Rectal smooth muscle tissue (tissue), 1 donor: ENCODE measurements at regions not wholly inside any gene's neighbourhood (a gene's known extent, or its start where the extent isn't known, plus 50 kb on each side); places are given as distances from the start of the nearest gene placed in this dataset.
"Not testable (repeated sequence)": the region's sequence is repeated elsewhere in the genome, so short reads cannot be mapped to it uniquely, and the experiment has no call there.

Experiments used
- H3K27ac ChIP-seq: one replicate; pipeline ENCODE4 v1.7.0; 2013; ENCODE audit warnings: low read depth, low read length, inconsistent platforms
- H3K27me3 ChIP-seq: one replicate; pipeline ENCODE4 v1.7.0; 2013; ENCODE audit warnings: low read length; ENCODE audit not compliant: control insufficient read depth, insufficient read depth
- H3K36me3 ChIP-seq: one replicate; pipeline ENCODE4 v1.7.0; 2013; ENCODE audit warnings: low read length; ENCODE audit not compliant: control insufficient read depth, insufficient read depth
- H3K4me1 ChIP-seq: one replicate; pipeline ENCODE4 v1.7.0; 2013; ENCODE audit warnings: low read length; ENCODE audit not compliant: control insufficient read depth, insufficient read depth
- H3K4me3 ChIP-seq: one replicate; pipeline ENCODE4 v1.7.0; 2013; ENCODE audit warnings: low read length
- H3K9ac ChIP-seq: one replicate; pipeline ENCODE4 v1.7.0; 2013; ENCODE audit warnings: low read length

DNA sequence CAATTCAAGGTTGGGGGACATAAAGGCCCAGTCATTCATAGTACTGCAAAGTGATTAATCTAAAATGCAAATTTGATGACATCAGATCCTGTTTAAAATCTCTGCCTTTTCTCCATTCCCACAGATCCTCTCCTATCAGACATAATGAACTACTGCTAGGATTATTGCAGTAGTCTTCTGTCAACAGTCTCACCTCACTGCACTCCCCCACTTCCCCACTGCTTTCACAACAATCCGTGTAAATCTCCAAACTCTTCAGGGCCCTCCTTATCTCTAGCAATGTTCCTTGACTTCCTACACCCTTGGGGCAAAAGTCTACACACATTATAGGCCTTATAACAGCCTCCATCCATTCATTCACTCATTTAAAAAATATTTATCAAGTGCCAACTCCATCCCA is 112.4 kb downstream of the KBTBD2 start:
- Histone ChIP-seq H3K4me3 (no peak overlapping the region), H3K36me3 (no peaks in the 10 kb centered on the region), H3K27me3 (no peaks in the 10 kb centered on the region), H3K27ac (no peak overlapping the region), H3K9ac (no peak overlapping the region), H3K4me1 (no peaks in the 10 kb centered on the region)

- H3K9ac ChIP-seq, H3K36me3 ChIP-seq, H3K4me3 ChIP-seq, H3K27me3 ChIP-seq, H3K27ac ChIP-seq, H3K4me1 ChIP-seq: not testable (repeated sequence)
Observed at GRCh38 chr7:32777041-32777666, 114.4 kb downstream of the KBTBD2 start.

DNA sequence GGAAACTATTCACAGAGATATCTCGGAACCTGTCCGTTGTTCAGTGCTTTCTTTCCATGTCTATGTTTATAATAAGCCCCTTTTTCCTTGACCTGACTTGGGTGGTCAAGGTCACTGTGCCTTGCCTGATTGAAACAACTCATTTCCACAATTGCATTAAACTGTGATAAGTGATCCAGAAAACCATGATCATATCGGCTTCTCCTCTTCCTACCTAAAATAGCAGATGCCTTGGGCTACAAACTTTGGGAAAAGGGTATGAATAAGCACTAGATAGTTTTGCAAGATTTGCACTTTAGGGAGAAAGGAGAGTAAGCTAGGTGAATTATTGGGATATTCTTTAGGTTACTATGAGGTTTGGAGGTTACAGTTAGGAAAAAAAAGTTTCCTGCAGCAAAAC is 115.2 kb downstream of the KBTBD2 start:
- not testable (repeated sequence) for H3K9ac ChIP-seq

GRCh38 chr7:32775809-32776208 is 115.8 kb downstream of the KBTBD2 start:
- H3K4me3 ChIP-seq, H3K27ac ChIP-seq: not testable (repeated sequence)

More for the DNA sequence above, 115.2 kb downstream of the KBTBD2 start:
- not testable (repeated sequence) for H3K27ac ChIP-seq, H3K4me1 ChIP-seq, H3K4me3 ChIP-seq, H3K27me3 ChIP-seq, H3K36me3 ChIP-seq

GRCh38 chr7:32774541-32774951 is 117.0 kb downstream of the KBTBD2 start:
- H3K27me3 ChIP-seq, result no peaks in the 10 kb centered on the region
- no peak overlapping the region for H3K27ac ChIP-seq

More at GRCh38 chr7:32775809-32776208, 115.8 kb downstream of the KBTBD2 start:
- H3K36me3 ChIP-seq, H3K9ac ChIP-seq, H3K4me1 ChIP-seq, H3K27me3 ChIP-seq: not testable (repeated sequence)

GRCh38 chr7:32768866-32769510 is 122.6 kb downstream of the KBTBD2 start:
- H3K9ac ChIP-seq, H3K27ac ChIP-seq, H3K27me3 ChIP-seq, H3K4me1 ChIP-seq, H3K36me3 ChIP-seq, H3K4me3 ChIP-seq: not testable (repeated sequence)

More at GRCh38 chr7:32774541-32774951, 117.0 kb downstream of the KBTBD2 start:
- Histone ChIP-seq H3K36me3 (no peaks in the 10 kb centered on the region), H3K9ac (no peak overlapping the region), H3K4me1 (no peaks in the 10 kb centered on the region), H3K4me3 (no peak overlapping the region)

- H3K27ac ChIP-seq, H3K4me1 ChIP-seq, H3K27me3 ChIP-seq, H3K36me3 ChIP-seq, H3K9ac ChIP-seq, H3K4me3 ChIP-seq: not testable (repeated sequence)
Observed at GRCh38 chr7:32768338-32768737, 123.2 kb downstream of the KBTBD2 start.

DNA sequence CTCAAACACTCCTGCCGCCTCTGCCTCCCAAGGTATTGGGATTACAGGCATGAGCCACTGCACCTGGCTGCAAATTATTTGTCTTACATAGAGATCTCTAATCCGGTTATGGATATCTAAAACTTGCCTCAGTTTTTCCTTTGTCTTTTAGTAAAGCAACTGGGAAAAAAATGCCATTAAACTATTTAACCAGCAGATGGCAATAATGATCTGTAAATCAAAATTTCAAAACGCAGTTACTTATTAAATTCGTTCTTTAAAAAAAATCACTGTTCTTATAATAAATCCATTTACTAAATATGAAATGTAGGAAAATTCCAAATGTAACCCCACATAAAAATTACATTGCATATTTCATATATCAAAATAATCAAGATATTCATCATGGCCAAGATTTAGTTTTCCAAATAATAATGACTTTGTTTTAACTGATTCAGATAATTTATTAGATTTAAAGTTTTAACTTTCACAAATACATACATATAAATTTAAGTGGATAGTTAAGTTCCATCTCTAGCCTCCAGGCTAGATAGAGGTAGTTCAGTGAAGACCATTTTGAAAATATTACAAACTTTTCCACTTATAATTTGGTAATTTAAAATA is 125.8 kb downstream of the KBTBD2 start:
- H3K9ac ChIP-seq, H3K36me3 ChIP-seq, H3K4me3 ChIP-seq, H3K4me1 ChIP-seq, H3K27me3 ChIP-seq, H3K27ac ChIP-seq: not testable (repeated sequence)

DNA sequence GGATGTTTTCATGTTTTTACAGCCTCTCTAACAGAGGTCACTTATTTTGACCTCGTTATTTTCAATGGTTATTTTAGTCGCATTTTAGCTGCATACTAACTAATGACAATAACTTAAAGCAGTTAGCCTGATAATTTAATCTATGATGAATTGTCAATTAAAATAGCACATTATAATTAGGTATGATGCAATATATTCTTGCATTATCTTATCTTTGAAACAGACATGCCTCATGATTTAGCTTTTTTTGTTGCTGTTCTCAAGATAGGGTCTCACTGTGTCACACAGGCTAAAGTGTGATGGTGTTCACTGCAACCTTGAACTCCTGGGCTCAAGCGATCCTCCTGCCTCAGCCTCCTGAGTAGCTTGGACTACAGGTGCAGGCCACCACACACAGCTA is 126.4 kb downstream of the KBTBD2 start:
- Histone ChIP-seq H3K4me3 (no peak overlapping the region), H3K27ac (no peak overlapping the region), H3K36me3 (no peaks in the 10 kb centered on the region), H3K9ac (no peak overlapping the region), H3K27me3 (no peaks in the 10 kb centered on the region), H3K4me1 (no peaks in the 10 kb centered on the region)

DNA sequence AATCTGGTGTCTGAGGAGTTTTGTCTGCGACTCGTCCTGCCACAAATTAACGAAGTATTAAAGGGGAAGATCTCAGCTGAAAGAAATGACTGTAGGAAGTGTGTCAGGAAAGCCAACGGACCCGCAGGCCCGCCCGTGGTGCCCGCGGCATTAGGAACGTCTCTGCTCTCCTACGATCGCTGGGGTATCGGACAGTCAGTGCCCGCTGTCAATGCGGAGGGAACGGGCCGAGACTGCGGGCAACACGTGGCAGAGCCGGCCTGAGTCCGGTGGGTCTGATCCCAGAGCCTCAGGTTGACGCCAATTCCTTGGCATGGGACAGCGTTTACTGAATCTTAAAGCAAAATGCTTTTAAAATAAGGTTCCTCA is 128.7 kb downstream of the KBTBD2 start:
- Histone ChIP-seq H3K27ac (no peak overlapping the region), H3K36me3 (no peaks in the 10 kb centered on the region), H3K27me3 (no peaks in the 10 kb centered on the region), H3K4me3 (no peak overlapping the region), H3K9ac (no peak overlapping the region), H3K4me1 (no peaks in the 10 kb centered on the region)

GRCh38 chr7:32762206-32762924 is 129.2 kb downstream of the KBTBD2 start:
- not testable (repeated sequence) for H3K4me3 ChIP-seq, H3K4me1 ChIP-seq, H3K27ac ChIP-seq, H3K9ac ChIP-seq, H3K27me3 ChIP-seq, H3K36me3 ChIP-seq

DNA sequence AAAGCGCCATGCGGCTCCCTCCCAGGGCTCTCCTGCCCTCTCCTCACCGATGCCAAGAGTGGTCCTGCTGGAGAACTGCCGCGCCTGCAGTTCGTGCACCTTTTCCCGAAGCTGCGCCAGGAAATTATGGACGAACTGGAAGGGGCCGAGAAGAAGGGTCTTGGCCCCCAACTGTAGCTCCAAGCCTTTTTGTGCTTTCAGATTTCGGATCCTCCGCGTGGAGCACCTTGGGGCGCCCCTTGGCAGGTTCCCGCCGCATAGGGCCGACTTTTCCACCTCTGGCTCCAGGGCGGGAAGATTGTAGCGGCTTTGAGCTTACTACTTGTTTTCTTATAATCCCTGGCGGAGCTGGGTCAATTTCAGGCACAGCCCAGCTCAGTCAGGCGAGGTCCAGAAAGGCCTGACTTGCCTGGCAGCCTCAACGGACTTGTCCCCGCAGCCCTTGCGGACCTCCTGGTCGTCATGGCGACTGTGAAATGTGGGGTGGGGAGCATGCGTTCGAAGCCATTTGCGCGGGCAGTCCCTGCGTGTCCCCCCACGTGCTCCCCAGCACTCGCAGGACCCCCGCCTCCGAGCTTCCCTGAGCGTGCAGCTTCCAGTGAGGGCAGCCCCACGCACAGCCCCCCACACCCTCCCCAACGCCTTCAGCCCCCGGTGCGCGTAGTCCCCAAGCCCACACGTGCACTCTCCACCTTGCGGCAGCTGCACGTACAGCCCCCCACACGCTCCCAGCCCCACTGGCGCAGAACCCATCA is 129.9 kb downstream of the KBTBD2 start:
- H3K4me3 ChIP-seq, result no peak overlapping the region
- no peaks in the 10 kb centered on the region for H3K36me3 ChIP-seq
- no peak overlapping the region for H3K27ac ChIP-seq
- no peaks in the 10 kb centered on the region for H3K27me3 ChIP-seq
- H3K9ac ChIP-seq, result no peak overlapping the region
- H3K4me1 ChIP-seq, result no peaks in the 10 kb centered on the region
